IPS-18c (cell line): ENCODE measurements at regions not wholly inside any gene's neighbourhood (a gene's known extent, or its start where the extent isn't known, plus 50 kb on each side); places are given as distances from the start of the nearest gene placed in this dataset.

ENCODE experiments used
- H3K4me3 ChIP-seq: 2 replicates; pipeline ENCODE4 v1.7.0; 2013; ENCODE audit warnings: low read depth, mild to moderate bottlenecking, low read length, moderate library complexity; ENCODE audit not compliant: insufficient read depth
- H3K9me3 ChIP-seq: one replicate; pipeline ENCODE4 v1.6.1; 2013; ENCODE audit warnings: mild to moderate bottlenecking, low read length, moderate library complexity; ENCODE audit not compliant: control insufficient read depth, insufficient read depth

- no peaks in the 10 kb centered on the region for H3K9me3 ChIP-seq
- no peak overlapping the region for H3K4me3 ChIP-seq
Measured at GRCh38 chr9:105858006-105858690, 163.8 kb downstream of the TMEM38B start.

- H3K9me3 ChIP-seq, result no peaks in the 10 kb centered on the region
- no peak overlapping the region for H3K4me3 ChIP-seq
Measured at GRCh38 chr9:105858877-105859276, 164.5 kb downstream of the TMEM38B start.

GRCh38 chr9:105859428-105860091 is 165.2 kb downstream of the TMEM38B start:
- Histone ChIP-seq H3K4me3 (no peak overlapping the region), H3K9me3 (no peaks in the 10 kb centered on the region)

DNA sequence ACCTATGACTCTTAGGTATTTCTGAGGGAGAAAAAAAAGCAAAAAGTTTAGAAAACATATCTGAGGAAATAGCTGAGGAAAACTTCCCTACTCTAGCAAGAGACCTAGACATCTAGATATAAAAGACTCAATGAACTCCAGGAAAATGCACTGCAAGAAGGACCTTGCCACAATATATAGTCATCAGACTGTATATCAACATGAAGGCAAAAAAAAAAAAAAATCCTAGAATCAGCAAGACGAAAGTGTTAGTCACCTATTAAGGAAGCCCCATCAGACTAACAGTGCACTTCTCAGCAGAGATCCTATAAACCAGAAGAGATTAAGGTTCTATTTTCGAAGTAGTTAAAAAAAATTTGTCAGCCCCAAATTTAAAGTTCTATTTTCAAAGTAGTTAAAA is 166.2 kb downstream of the TMEM38B start:
- no peak overlapping the region for H3K4me3 ChIP-seq
- no peaks in the 10 kb centered on the region for H3K9me3 ChIP-seq

DNA sequence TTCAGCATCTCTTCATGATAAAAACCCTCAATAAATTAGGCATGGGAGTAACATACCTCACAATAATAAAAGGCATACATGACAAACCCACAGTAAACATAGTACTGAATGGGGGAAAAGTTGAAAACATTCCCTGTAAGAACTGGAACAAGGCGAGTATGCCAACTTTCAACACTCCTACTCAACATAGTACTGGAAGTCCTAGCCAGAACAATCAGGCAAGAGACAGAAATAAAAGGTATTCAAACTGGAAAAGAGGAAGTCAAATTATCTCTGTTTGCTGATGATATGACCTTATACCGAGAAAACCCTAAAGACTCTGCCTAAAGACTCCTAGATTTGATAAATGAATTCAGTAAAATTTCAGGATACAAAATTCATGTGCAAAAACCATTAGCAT is 167.6 kb downstream of the TMEM38B start:
- H3K9me3 ChIP-seq, result no peaks in the 10 kb centered on the region
- H3K4me3 ChIP-seq, result no peak overlapping the region

- no peaks in the 10 kb centered on the region for H3K9me3 ChIP-seq
- H3K4me3 ChIP-seq, result no peak overlapping the region
Measured at GRCh38 chr9:105864248-105864898, 170.0 kb downstream of the TMEM38B start.

GRCh38 chr9:105865285-105865684 is 170.9 kb downstream of the TMEM38B start:
- H3K4me3 ChIP-seq, result no peak overlapping the region
- H3K9me3 ChIP-seq, result no peaks in the 10 kb centered on the region

DNA sequence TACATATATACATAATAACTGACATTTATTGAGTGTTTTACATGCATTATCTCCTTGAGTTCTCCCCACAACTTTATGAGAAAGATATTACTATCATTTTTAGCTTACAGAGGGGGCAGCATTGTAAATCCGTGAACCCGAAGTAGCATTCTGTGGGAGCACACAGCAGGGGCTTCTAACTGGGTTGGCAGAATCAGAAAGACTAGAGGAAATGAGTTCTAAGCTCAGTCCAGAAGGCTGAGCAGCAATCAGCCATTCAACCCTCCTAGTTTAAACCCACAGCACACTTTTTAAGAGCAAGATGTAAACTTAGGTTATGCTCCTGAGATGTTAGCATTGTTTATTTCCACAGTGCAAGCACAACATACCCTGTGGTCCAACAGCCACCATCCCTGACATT is 177.2 kb downstream of the TMEM38B start:
- Histone ChIP-seq H3K9me3 (no peaks in the 10 kb centered on the region), H3K4me3 (no peak overlapping the region)

DNA sequence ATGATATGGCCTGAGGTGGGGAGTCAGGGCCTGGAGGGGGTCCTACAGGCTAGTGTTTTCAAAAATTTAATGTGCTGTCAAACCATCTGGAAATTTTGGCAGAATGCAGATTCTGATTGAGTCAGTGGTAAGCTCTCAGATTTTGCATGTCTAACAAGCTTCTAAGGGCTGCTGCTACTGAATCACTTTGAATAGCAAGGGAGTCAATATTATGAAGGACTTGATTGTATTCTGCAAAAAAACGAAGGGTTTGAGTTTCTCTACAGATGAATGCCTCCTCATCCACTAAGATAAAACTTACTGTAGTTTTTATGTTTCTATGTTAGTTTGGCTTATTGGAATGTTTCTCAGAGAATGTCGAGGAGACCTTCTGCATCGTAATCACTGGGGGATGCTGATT is 179.5 kb downstream of the TMEM38B start:
- Histone ChIP-seq H3K4me3 (no peak overlapping the region), H3K9me3 (no peaks in the 10 kb centered on the region)

DNA sequence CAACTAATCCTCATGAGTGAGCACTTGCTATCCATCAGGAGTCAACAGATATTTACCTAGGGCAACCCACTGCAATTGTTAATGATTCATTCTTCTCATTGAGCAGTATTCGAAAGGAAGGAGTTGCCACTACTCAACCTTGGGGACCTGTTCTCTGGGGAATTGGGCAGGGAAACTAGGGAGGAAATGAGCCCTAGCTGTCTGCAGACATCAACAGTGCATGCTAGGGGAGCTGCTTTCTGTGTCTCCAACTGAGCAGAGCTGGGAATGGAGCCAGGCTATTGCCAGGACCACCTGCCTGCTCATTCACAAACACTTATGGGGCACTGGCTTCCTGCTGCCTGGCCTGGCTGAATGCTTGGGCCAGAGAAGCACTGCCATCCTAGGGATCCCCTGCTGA is 183.4 kb downstream of the TMEM38B start:
- no peak overlapping the region for H3K4me3 ChIP-seq
- H3K9me3 ChIP-seq, result no peaks in the 10 kb centered on the region

- Histone ChIP-seq H3K9me3 (no peaks in the 10 kb centered on the region), H3K4me3 (no peak overlapping the region)
Measured at GRCh38 chr9:105879181-105879580, 184.8 kb downstream of the TMEM38B start.

GRCh38 chr9:105880517-105880916 is 186.2 kb downstream of the TMEM38B start:
- Histone ChIP-seq H3K9me3 (no peaks in the 10 kb centered on the region), H3K4me3 (no peak overlapping the region)

- no peak overlapping the region for H3K4me3 ChIP-seq
- H3K9me3 ChIP-seq, result no peaks in the 10 kb centered on the region
Measured at GRCh38 chr9:105881021-105881420, 186.7 kb downstream of the TMEM38B start.

DNA sequence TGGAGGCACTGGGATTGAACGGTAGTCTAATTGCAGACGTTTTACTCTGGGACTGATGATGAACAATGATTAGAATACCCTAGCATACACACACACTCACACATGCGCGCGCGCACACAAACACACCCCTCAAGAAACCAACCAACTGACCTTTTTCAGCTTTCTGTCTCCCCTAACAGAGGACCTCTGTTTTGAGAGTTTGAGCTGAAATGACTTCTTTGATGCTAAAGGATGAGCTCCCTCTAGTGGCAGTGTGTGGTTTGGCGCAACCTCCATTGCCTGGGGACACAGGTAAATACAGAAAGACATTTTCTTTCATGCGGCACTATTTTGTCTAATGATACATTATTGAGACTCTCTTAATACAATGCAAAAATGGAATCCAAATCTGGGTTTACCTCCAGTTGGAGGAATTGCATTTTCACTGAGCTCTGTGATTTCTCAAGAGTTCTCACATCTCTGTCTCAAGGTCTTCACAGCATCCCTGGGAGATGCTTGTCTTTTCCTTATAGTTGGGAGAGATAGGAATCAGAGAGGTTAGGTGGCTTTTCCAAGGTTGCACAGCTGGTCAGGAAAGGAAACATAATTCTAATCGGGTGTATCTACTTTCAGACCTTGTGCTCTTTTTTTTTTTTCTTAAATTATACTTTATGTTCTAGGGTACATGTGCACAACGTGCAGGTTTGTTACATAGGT is 187.5 kb downstream of the TMEM38B start:
- Histone ChIP-seq H3K4me3 (no peak overlapping the region), H3K9me3 (no peaks in the 10 kb centered on the region)

DNA sequence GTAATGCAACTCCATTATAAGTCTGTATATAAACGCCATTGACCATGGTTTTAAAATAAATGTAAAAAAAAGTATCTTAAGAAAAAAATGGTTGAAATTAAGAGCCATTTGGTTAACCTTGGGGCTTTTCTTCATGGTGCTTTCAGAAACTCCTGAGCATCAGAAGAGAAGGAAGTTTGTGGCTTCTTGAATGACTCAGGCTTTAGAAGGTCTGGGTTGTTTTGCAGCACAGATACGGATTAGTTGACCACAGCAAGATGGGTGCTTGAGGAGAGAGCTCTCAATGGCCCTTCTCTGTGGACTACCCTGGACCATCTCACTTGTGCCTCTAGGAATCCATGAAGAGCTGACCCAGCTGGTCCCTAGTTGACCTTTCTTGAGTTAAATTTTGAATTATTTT is 189.5 kb downstream of the TMEM38B start:
- H3K9me3 ChIP-seq, result no peaks in the 10 kb centered on the region

GRCh38 chr9:105884416-105884815 is 190.1 kb downstream of the TMEM38B start:
- H3K9me3 ChIP-seq, result no peaks in the 10 kb centered on the region
- no peak overlapping the region for H3K4me3 ChIP-seq

More for the DNA sequence above, 189.5 kb downstream of the TMEM38B start:
- H3K4me3 ChIP-seq, result no peak overlapping the region

- no peak overlapping the region for H3K4me3 ChIP-seq
Measured at GRCh38 chr9:105886136-105886535, 191.8 kb downstream of the TMEM38B start.

DNA sequence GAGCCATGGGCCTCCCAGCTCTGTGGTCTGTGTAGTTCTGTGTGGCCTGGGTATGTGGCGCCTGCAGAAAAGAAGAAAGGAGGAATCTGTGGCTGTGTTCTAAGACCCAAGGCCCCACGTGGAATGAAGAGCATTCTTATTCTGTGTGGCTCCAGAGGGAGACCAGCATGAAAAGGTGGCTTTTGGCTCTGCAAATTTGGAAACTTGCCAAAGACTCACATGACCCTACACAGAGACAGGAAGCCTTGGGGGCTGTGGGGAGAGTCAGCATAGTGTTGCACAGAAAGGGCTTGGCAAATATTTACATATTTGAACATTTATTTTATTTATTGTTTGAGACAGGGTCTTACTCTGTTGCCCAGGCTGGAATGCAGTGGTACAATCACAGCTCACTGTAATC is 193.3 kb downstream of the TMEM38B start:
- no peaks in the 10 kb centered on the region for H3K9me3 ChIP-seq
- H3K4me3 ChIP-seq, result no peak overlapping the region

More at GRCh38 chr9:105886136-105886535, 191.8 kb downstream of the TMEM38B start:
- H3K9me3 ChIP-seq, result no peaks in the 10 kb centered on the region
